ENCODE measurements at regions not wholly inside any gene's neighbourhood (a gene's known extent, or its start where the extent isn't known, plus 50 kb on each side); places are given as distances from the start of the nearest gene placed in this dataset.

- Mint-ChIP-seq H3K9me3 (peaks cover 3% of the 10 kb centered on the region), H3K4me3 (no peak overlapping the region), H3K4me1 (no peaks in the 10 kb centered on the region), H3K27me3 (ENCODE audit: insufficient read depth, low read depth) (no peaks in the 10 kb centered on the region), H3K36me3 (peaks cover 2% of the 10 kb centered on the region), H3K27ac (no peak overlapping the region)
- Histone ChIP-seq H3K4me3 (no peak overlapping the region), H4K20me1 (ENCODE audit: low read depth) (no peaks in the 10 kb centered on the region), H3K4me2 (no peak overlapping the region), H3F3A (ENCODE audit: low read depth) (no peaks in the 10 kb centered on the region), H3K9me3 (ENCODE audit: low read depth) (no peaks in the 10 kb centered on the region), H3K4me1 (peaks cover 5% of the 10 kb centered on the region), H3K27ac (no peak overlapping the region), H3K9ac (no peak overlapping the region), H3K27me3 (no peaks in the 10 kb centered on the region), H2AFZ (replicated peaks) (no peak overlapping the region), H3K36me3 (no peaks in the 10 kb centered on the region), H3K79me2 (ENCODE audit: low read depth) (no peaks in the 10 kb centered on the region)
- no peak for TF ChIP-seq EZH2phosphoT487 (IDR thresholded peaks at IDR 0.05)
- TF ChIP-seq EZH2 (IDR thresholded peaks at IDR 0.05): no peak
- TF ChIP-seq CTCF (IDR thresholded peaks at IDR 0.05): no peak
- DNase-seq (ENCODE audit: low spot score): no peak
Observed at GRCh38 chr6:93749930-93750329, 330.6 kb upstream of the EPHA7 start.

- Mint-ChIP-seq H3K27ac (no peak overlapping the region), H3K4me1 (no peaks in the 10 kb centered on the region), H3K9me3 (no peaks in the 10 kb centered on the region), H3K36me3 (no peaks in the 10 kb centered on the region), H3K27me3 (ENCODE audit: insufficient read depth, low read depth) (no peaks in the 10 kb centered on the region), H3K4me3 (no peak overlapping the region)
- Histone ChIP-seq H3K27me3 (no peaks in the 10 kb centered on the region), H2AFZ (replicated peaks) (no peak overlapping the region), H3K4me2 (no peak overlapping the region), H3K4me1 (peaks cover 5% of the 10 kb centered on the region), H3K9me3 (ENCODE audit: low read depth) (no peaks in the 10 kb centered on the region), H3K4me3 (no peak overlapping the region), H3K36me3 (no peaks in the 10 kb centered on the region), H3K27ac (no peak overlapping the region), H3K9ac (no peak overlapping the region), H4K20me1 (ENCODE audit: low read depth) (no peaks in the 10 kb centered on the region), H3F3A (ENCODE audit: low read depth) (no peaks in the 10 kb centered on the region), H3K79me2 (ENCODE audit: low read depth) (no peaks in the 10 kb centered on the region)
- no peak for TF ChIP-seq CTCF (IDR thresholded peaks at IDR 0.05)
- no peak for TF ChIP-seq EZH2phosphoT487 (IDR thresholded peaks at IDR 0.05)
- TF ChIP-seq EZH2 (IDR thresholded peaks at IDR 0.05): no peak
- no peak for DNase-seq (ENCODE audit: low spot score)
Observed at GRCh38 chr6:93749191-93749590, 329.8 kb upstream of the EPHA7 start.

GRCh38 chr6:93746892-93747291 lies 327.5 kb upstream of the EPHA7 start:
- no peaks in the 10 kb centered on the region for H3K36me3 Mint-ChIP-seq
- no peaks in the 10 kb centered on the region for H3K27me3 Mint-ChIP-seq (ENCODE audit: insufficient read depth, low read depth)
- Histone ChIP-seq H3K27me3 (no peaks in the 10 kb centered on the region), H3K36me3 (no peaks in the 10 kb centered on the region), H3K9me3 (ENCODE audit: low read depth) (no peaks in the 10 kb centered on the region), H2AFZ (replicated peaks) (peak overlapping the region; percentile 89), H3K9ac (no peak overlapping the region), H3K4me3 (no peak overlapping the region), H3K27ac (no peak overlapping the region), H3K4me2 (no peak overlapping the region), H3F3A (ENCODE audit: low read depth) (no peaks in the 10 kb centered on the region), H3K4me1 (peaks cover 5% of the 10 kb centered on the region), H4K20me1 (ENCODE audit: low read depth) (no peaks in the 10 kb centered on the region), H3K79me2 (ENCODE audit: low read depth) (no peaks in the 10 kb centered on the region)
- H3K4me1 Mint-ChIP-seq: no peaks in the 10 kb centered on the region
- no peak overlapping the region for H3K4me3 Mint-ChIP-seq
- no peak overlapping the region for H3K27ac Mint-ChIP-seq
- peak; percentile 32 for DNase-seq (ENCODE audit: low spot score)
- H3K9me3 Mint-ChIP-seq: peaks cover 1% of the 10 kb centered on the region
- no peak for TF ChIP-seq EZH2phosphoT487 (IDR thresholded peaks at IDR 0.05)
- TF ChIP-seq CTCF (IDR thresholded peaks at IDR 0.05): no peak
- TF ChIP-seq EZH2 (IDR thresholded peaks at IDR 0.05): no peak

Measured in neural progenitor cell (in vitro differentiated cells).